Activated CD4-positive, CD25-positive, alpha-beta regulatory T cell treated with anti-CD3 and anti-CD28 coated beads, Interleukin-2, amount 50 U/mL, for 24 hours (primary cell): ENCODE measurements at regions not wholly inside any gene's neighbourhood (a gene's known extent, or its start where the extent isn't known, plus 50 kb on each side); places are given as distances from the start of the nearest gene placed in this dataset.
A peak's percentile ranks its signal among the peaks of the same experiment; 100 is the strongest.

ENCODE experiments used
- ATAC-seq, 2 donors: fragments of 150-1000 bp; cut with Tn5 transposase; one replicate each; pipeline ENCODE4 v1.10.0; 2021; ENCODE audit warnings: mild to moderate bottlenecking in 1 of 2, moderate library complexity in 1 of 2

DNA sequence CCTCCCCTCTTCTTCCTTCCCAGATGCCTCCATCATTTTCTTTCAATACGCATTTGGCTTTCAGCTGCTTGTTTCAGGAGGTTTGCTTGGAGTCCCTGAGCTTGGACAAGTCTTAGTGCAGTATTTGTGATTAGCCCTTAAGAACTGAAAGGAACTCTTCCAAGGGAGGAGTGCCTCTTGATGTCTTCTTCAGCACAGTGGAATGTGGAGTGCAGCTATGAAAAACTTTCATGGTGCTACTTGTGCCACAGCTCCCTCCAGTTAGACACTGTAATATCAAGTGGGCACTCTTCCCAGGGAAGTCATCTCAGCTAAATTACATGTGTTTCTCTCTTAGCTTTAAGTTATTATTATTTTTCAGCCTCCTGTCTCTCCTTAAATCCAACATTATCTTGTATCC lies 173.1 kb downstream of the NECTIN3 start:
- no peak for ATAC-seq

DNA sequence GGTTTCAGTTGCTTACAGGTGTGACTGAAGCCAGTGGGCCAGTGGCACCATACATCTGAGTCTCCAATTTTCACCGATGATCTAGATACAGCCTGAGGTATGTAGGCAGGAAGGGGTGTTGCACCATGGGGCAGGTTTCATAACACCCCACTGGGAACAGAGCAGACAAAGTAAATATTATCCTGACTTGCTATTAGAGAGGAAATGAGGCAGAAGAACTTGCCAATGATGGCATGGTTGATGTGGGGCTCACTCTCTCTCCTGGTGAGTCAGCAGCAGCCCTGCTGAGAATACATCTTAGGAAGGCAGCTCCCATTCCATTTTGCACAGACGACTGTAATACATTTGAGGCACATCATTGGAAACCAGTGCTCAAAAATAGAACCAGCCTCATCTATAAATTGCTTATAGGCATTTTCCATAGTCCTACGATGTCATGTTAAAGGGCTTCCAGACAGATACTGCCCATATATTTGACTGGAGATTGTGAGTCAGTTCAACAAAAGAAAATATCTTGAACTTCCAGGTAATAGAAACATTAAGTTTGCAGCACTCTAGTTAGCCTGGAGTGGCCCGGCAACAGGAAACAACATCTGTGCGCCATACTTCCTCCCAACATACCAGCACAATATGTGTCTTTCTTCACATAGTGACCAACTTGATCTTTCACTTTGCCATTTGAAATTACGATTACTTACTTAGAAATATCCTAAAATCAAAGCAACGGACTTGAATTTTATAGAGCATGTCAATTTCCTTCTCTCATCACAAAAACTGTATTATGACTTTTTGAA lies 175.5 kb downstream of the NECTIN3 start:
- no peak for ATAC-seq

DNA sequence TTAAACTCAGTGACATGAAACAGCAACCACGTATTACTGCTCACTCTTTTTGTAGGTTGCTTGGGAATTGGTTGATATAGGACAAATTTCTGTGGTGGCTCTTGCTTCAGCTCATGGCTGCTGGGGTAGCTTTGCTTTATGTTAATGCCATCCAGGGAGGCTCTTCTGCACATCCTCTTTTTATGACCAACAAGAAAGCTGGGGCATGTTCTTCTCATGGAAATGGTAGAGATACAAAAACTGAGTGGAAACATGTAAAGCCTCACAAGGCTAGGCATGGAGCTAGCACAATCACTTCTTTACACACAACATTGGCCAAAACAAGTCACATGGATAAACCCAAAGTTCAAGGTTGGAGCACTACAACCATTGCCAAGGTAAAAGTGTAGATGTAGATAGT lies 176.8 kb downstream of the NECTIN3 start:
- no peak for ATAC-seq

DNA sequence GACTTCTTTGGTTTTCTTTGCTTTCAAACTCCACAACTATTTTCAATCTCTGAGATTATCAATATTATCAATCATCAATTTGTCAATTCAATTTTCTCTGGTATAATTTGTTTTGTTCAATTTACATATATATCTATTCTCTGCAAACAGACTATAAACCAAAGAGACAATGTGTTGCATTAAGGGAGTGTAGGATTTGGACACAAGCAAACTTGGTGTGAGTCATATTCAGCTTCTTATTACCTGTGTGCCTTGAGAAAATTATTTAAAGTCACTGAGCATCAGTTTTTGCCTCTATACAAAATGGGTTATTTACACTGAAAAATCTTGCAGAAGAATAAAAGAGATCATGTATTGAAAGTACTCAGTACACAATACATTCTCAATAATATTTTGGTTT lies 177.8 kb downstream of the NECTIN3 start:
- ATAC-seq = no peak

DNA sequence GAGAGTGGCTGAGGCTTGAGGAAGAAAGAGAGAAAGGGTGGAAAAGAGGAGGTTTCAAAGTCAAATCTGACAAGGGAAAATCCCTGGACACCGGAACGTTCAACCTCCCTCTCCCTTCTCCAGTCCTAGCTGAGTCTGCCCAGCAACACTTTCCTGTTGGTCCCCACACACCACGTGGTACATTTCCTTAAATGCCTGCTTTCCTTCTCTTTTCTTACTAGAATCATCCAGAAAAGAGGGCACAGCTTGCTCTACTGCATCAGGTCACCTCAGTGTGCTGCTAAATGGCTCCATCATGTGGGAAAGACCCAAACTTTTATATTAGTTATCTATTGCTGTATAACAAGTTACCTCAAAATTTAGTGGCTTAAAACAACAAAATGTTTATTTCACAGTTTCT lies 181.2 kb downstream of the NECTIN3 start:
- no peak for ATAC-seq

DNA sequence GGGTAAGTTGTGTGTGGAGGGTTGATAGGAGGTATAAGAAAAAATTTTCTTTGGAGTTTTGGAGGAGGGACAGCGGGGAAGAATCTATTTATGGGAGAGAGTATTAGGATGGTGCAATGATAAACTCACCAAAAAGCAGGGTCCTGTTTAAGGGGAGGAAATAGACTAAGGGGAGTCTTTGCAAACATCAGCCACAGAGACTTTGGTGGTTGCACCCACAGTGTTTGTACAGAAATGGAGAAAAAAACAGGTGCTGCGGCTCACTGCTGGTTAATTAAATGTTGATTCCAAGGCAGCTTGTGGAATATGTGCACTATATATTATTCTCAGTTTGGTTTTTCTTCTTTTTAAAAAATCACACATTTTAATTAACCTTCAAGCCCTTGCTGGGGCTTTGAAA lies 182.1 kb downstream of the NECTIN3 start:
- no peak for ATAC-seq

DNA sequence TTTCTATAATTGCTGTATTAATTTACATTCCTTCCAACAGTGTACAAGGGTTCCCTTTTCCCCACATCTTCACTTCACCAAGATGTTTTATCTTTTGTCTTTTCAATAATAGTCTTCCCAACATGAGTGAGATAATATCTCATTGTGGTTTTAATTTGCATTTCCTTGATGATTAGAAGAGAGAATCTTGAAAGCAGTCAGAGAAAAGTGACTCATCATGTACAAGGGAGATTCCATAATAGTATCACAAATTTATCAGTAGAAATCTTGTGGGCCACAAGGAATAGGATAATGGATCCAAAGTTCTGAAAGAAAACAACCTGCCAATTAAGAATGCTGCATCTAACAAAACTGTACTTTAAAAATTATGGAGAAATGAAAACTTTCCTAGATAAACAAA lies 189.3 kb downstream of the NECTIN3 start:
- ATAC-seq = peak; percentile 44 to 45

DNA sequence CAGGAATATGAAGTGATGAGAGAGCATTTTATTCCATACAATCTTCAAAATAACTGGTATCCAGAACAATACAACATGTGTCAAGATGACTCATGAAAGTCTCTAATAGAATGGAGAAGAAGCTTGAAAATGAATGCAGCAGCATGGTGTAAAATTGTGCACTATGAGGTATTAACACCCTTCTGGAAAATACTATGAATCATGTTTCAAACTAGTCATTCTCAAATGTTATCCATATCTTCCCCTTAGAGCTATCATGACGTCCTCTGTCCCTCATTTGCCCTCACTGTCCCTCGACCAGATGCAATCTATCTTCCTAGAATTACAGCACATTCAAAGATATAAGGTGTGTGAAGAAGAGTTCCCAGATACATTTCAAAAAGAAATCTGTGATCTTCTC lies 198.2 kb downstream of the NECTIN3 start:
- peak; percentile 38 to 41 for ATAC-seq

DNA sequence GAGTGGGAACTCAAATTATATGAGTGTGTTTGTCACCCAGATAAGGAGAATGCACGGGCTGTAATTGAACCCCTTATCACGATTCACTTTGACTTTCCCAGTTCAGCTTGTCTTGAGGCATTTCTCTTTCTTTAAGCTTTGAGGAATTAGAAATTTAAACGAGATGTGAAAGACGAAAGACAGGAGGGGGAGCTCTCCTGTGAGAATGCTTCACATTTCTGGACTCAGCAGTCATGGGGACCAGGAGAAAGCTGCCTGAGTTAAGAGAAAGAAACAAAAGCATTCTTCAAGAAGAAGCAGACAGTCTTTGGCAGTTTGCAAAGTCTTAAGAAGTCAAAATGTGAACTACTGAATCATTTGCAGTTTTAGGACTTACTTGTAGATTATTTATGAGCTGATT lies 205.6 kb downstream of the NECTIN3 start:
- no peak for ATAC-seq

DNA sequence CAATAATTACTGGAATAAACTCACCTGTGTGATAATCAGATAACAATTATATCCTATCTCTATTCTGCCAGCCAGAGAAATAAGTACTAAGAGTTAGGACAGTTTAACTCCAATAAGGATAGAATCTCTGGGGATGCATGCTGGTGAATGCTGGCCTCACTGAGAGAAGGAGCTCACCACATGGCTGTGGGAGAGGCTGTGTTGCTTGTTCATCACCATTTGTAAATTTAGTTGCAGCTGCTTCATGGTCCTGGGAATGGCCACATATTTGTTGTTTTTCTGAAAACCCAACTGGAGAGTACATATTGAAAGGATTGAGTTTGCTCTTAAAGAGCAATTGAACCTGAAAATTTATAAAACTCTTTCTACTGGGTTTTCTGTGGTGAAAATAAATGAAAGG lies 207.3 kb downstream of the NECTIN3 start:
- no peak for ATAC-seq

DNA sequence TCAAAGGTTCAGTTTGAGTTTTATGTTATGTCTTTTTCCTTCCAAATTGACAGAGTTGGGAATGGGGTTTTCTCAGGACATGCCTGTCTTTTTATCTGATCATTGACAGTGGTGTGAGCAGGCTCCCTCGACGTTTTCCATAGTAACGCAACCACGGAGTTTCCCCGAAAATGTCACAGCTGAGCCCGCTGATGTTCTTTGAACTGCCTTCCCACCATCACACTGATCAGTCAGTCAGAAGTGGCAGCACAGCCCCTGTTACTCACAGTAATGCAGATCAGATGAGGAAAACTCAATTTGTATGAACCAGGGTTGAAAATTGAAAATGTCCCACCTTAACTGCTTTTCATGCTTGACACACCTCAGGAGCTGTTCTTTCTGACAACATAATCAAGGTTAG lies 210.4 kb downstream of the NECTIN3 start:
- peak; percentile 38 to 46 for ATAC-seq

DNA sequence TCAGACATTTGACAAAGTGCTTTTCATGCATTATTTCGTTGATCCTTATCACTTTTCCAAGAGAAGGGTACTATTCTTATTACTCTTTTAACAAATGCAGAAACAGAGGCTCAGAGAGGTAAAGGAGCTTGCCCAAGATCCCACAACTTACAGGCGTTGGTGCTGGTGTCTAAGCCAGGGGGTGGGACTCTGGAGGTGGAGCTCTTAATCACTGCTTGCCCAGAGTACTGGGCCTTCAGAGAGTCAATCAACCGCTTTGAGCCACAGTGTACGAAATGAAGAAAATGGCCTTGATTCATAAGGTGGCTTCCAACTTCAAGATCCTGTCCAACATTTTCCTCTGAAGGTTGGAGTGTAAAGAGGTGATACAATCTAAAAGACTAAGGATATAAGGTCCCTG lies 211.5 kb downstream of the NECTIN3 start:
- no peak for ATAC-seq

DNA sequence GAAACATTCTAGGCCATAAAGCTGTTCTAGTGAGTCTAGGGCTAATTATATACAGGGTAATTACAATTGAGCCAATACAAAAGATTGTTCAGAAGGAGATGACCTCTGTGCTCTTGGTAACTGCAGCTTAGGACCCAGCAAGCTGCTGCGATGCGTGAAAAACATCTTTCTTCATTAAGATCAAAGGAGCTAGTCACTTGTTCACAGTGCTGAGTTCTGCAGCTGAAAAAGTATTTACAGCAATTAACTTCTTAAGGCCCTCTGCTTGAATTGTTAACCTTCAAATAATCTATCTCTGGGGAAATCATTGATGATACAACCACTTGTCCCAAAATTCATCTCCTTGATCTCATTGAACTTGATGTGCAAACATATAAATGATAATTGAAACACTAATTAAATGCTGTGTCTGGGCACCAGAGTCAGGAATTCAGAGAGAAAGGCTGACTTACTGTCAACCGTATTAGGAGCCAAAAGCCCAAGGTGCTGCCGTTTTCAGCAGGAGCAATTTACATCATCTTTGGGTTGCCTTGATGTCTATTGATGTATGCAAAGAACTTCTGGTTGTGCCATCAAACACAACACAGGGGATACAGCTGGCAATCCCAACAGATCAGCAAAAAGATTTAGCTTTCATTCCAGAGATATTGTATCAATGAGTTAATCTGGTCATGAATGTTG lies 213.0 kb downstream of the NECTIN3 start:
- no peak for ATAC-seq

DNA sequence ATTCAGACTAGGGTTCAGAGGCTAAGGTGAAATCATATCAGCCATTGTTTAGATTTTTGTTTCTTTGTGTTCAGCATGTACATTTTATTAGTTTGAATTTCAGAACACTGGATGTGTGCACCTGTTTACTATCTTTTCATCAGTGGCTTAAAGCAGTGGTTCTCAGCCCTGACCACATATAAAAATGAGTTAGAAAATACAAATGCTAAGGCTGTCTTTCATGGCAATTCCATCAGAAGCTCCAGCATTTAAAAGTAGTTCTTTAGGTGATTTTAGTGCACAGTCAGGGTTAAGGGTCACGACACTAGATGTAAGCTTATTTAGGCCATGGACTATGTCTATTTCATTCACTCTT lies 213.5 kb downstream of the NECTIN3 start:
- no peak for ATAC-seq

DNA sequence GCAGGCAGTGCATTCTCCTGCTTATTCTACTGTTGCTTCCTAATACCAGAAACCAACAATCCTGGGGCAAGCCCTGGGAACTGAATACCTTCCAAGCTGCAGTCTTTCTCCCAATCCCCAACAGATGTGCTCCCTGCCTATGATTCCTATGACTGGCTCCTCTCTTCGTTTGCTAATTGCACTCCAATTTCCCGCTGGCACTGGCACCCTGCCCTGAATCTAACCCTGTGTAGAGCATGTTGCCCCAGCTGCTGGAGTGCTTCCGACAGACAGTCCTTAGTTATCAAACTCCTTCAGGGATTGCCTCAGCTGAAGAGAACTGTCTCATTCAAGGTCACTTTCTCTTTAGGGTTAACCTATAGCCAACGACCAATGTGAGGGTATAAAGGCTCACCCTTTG lies 214.1 kb downstream of the NECTIN3 start:
- no peak for ATAC-seq

DNA sequence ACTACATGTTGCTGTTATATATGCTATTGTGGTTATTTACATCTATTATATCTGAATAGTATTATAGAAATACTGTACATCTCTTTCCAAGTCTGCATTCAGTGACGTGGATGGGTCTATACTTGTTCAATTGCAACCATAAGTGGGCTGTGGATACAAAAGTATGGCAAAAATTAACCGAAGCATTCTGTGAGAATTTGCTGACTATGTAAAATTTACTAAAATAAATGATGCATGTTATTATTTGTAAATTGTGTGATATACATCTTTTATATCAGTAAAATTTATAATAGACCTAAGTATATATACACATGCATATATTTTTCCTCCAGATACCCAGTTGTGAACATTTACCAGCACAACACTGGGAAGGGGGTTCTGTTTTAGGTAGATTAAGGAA lies 215.1 kb downstream of the NECTIN3 start:
- ATAC-seq = no peak

DNA sequence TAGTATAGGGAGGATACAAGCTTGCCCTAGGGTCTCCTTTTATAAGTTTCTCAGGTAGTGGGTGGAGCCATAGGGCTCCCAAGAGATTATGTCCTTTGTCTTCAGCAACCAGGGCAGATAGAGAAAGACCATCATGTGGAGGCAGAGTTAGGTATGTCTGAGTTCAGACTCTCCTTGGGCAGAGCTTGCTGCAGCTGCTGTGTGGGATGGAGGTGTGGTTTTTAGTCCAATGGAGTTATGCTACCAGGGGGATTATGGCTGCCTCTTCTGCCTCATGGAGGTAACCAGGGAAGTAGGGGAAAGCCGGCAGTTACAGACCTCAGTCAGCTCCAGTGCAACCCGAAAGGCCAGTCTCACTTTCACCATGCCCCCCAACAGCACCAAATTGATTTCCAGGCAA lies 220.5 kb downstream of the NECTIN3 start:
- no peak for ATAC-seq

DNA sequence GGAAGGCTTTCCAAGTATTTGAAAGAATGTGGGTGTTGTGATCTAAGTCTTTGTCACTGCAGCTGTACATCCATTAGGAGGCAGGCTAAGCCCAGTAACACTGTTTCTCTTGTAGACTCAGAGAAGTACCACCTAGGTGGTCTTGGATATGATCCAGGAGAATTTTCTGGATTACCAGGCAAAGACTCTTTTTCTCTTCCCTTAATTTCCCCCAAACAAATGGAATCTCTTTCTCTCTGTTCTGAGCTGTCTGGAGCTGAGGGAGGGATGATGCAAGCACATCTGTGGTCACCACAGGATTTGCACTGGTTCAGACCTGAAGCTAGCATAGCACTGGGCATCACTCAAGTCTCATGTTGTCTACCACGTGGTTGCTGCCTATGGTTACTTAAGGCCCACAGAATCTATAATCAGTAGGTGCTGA lies 227.6 kb downstream of the NECTIN3 start:
- ATAC-seq = no peak

DNA sequence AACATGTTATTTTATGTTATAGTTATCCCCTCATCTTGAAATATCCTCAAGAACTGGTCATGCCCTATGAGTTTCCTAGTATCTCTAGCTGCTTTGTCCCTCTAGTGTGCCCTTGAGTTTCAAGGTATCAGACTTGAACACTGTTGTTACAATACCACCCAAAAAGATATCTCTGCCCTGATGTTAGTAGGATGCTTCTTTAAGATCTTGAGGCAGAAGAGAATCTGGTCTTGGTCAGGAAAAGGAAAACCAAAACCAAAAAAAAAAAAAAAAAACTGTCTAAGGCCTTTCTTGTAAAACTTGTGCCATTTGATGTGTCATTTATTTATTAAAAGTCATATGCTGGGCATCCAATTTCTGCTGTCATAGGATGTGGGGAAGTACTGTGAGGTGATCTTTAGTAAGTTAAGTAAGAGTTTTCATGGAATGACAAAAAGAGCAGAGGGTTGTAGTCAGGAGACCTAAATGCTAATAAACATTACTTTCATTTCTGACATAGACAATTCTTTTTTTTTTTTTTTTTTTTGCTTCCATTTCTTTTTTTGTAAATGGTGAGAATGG lies 229.7 kb downstream of the NECTIN3 start:
- peak in 1 of 2 donors; percentile 24 for ATAC-seq

DNA sequence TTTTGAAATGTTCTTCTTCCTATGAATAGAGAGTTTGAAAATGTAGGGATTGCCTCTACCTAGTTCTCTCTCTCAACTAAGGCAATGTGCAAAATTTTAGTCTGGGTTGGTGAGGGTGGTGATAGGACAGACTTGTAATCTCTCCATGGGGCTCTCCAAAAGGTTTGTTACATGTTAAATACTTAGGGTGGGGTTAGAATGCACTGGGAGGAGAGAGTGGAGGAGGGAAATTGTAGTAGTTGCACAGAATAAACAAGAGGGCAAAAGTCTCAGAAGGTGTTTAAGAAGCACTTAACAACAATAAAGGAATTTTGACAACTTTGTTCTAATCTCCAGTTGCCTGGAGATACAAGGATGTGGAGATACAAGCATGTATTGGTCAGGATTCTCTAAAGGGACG lies 230.4 kb downstream of the NECTIN3 start:
- ATAC-seq = no peak

DNA sequence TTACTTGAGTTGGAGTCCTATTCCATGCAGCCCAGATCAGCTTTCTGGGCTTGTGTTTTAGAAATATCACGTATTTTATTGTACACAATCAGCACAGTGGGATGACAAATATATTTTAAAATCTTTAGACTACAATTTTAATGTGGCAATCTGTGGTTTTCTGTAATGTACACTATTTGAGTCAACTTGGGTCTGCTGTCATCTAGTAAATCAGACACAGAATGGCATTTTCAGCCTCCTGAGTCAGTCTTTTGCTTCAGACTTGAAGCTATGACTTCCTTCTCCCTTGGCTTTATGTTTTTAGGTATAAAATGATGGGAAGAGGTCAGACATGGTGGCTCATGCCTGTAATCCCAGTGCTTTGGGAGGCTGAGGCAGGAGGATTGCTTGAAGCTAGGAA lies 232.1 kb downstream of the NECTIN3 start:
- peak in 1 of 2 donors; percentile 13 for ATAC-seq

DNA sequence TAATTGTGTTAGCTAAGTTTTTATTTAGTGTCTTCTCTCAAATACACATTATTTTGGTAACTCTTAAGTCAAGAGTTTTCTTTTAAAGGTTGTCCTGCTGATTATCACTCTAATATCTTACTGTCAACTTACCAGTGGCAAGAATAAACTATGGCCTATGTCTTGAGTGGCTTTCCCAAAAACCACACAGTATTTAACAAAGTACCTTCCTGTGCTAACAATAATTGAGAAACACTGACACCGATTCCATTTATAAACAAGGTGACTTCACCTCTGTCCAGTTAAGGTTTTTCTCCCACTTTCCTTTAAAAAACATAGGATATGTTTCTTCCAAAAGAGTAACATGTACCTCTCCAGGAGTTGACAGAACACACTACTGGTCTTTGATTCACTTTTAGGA lies 234.3 kb upstream of the CD96 start:
- no peak for ATAC-seq

DNA sequence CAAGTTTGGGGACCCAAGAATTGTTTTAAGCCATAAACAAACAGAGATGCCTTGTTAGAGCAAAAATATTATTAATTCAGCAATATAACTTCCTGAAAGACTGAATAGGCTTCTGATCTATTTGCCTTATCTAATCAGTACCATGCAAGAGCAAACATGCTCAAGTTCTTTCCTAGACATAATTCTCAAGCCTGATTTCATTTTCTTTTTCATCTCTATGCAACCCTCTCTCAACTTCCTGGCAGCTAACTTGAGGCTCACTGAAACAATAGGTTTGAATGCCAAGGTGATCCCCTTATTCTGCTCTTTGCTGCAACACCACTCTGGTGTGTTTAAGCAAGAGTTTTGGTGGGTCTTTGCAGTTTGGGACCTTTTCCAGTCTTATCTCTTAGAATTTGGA lies 230.9 kb upstream of the CD96 start:
- no peak for ATAC-seq

DNA sequence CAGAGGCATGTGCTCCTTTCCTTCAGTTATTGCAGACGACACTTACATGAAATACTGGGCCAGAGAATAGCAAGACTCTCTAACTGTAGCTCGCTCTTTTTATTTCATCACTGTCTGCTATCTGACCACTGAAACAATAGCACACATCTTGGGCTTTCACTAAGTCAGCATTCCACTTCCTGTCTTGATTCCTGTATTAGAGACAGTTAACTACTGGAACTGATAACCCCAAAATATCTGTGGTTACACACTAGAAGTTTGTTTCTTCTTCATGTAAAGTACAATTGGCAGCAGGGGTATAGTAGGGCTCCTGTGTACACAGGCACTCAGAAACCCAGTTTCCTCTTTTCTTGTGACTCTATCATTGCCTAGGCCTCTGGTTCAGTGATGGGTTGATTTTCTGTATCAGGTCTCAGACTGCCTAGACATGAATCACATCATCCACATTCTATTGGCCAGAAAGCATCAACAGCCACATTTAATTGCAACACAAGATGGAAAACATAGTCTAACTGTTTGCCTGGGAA lies 230.2 kb upstream of the CD96 start:
- peak; percentile 69 to 77 for ATAC-seq
